GM19239 (cell line): ENCODE measurements at regions not wholly inside any gene's neighbourhood (a gene's known extent, or its start where the extent isn't known, plus 50 kb on each side); places are given as distances from the start of the nearest gene placed in this dataset.

Source experiments
- DNase-seq: peaks from one replicate; pipeline ENCODE4 v3.0.0; 2011; ENCODE audit warnings: low spot score; ENCODE audit not compliant: insufficient read length
- FAIRE-seq: peaks from 2 replicates; lab custom pipeline; 2011; peaks lifted over from hg19 to GRCh38; lab: Jason Lieb, UNC

- FAIRE-seq (no peak), DNase-seq (no peak)
These were observed 313.5 kb upstream of the RARB start for GRCh38 chr3:25114532-25114931.

- DNase-seq (no peak), FAIRE-seq (no peak)
These were observed 311.0 kb upstream of the RARB start for GRCh38 chr3:25117005-25117593.

GRCh38 chr3:25119682-25120081, 308.4 kb upstream of the RARB start:
- FAIRE-seq (no peak), DNase-seq (no peak)

- DNase-seq (no peak), FAIRE-seq (no peak)
These were observed 307.4 kb upstream of the RARB start for GRCh38 chr3:25120665-25121064.

- no peak for DNase-seq
- no peak for FAIRE-seq
These were observed 302.9 kb upstream of the RARB start for GRCh38 chr3:25125201-25125600.

GRCh38 chr3:25128735-25129134, 299.3 kb upstream of the RARB start:
- no peak for FAIRE-seq

GRCh38 chr3:25130724-25131520, 297.1 kb upstream of the RARB start:
- FAIRE-seq = no peak

More at GRCh38 chr3:25128735-25129134, 299.3 kb upstream of the RARB start:
- DNase-seq = no peak

GRCh38 chr3:25133588-25133987, 294.5 kb upstream of the RARB start:
- no peak for DNase-seq
- no peak for FAIRE-seq

More at GRCh38 chr3:25130724-25131520, 297.1 kb upstream of the RARB start:
- no peak for DNase-seq

- FAIRE-seq = no peak
- DNase-seq = no peak
These were observed 290.5 kb upstream of the RARB start for GRCh38 chr3:25137606-25138005.

- FAIRE-seq (no peak), DNase-seq (no peak)
These were observed 288.8 kb upstream of the RARB start for GRCh38 chr3:25139267-25139666.

GRCh38 chr3:25142609-25143355, 285.3 kb upstream of the RARB start:
- no peak for DNase-seq
- FAIRE-seq = no peak

GRCh38 chr3:25143356-25144025, 284.6 kb upstream of the RARB start:
- FAIRE-seq (no peak), DNase-seq (no peak)

GRCh38 chr3:25144430-25144829, 283.6 kb upstream of the RARB start:
- DNase-seq (no peak), FAIRE-seq (no peak)

- no peak for FAIRE-seq
- no peak for DNase-seq
These were observed 282.9 kb upstream of the RARB start for GRCh38 chr3:25145176-25145575.

GRCh38 chr3:25150199-25150598, 277.9 kb upstream of the RARB start:
- FAIRE-seq (no peak), DNase-seq (no peak)

- no peak for FAIRE-seq
These were observed 276.7 kb upstream of the RARB start for GRCh38 chr3:25151281-25151902.

GRCh38 chr3:25151903-25152295, 276.2 kb upstream of the RARB start:
- DNase-seq = no peak
- no peak for FAIRE-seq

More at GRCh38 chr3:25151281-25151902, 276.7 kb upstream of the RARB start:
- DNase-seq = no peak

- DNase-seq = no peak
These were observed 274.9 kb upstream of the RARB start for GRCh38 chr3:25153136-25153535.

GRCh38 chr3:25153561-25153960, 274.5 kb upstream of the RARB start:
- DNase-seq = no peak
- FAIRE-seq = no peak

More at GRCh38 chr3:25153136-25153535, 274.9 kb upstream of the RARB start:
- no peak for FAIRE-seq
